ENCODE measurements at regions not wholly inside any gene's neighbourhood (a gene's known extent, or its start where the extent isn't known, plus 50 kb on each side); places are given as distances from the start of the nearest gene placed in this dataset.

DNA sequence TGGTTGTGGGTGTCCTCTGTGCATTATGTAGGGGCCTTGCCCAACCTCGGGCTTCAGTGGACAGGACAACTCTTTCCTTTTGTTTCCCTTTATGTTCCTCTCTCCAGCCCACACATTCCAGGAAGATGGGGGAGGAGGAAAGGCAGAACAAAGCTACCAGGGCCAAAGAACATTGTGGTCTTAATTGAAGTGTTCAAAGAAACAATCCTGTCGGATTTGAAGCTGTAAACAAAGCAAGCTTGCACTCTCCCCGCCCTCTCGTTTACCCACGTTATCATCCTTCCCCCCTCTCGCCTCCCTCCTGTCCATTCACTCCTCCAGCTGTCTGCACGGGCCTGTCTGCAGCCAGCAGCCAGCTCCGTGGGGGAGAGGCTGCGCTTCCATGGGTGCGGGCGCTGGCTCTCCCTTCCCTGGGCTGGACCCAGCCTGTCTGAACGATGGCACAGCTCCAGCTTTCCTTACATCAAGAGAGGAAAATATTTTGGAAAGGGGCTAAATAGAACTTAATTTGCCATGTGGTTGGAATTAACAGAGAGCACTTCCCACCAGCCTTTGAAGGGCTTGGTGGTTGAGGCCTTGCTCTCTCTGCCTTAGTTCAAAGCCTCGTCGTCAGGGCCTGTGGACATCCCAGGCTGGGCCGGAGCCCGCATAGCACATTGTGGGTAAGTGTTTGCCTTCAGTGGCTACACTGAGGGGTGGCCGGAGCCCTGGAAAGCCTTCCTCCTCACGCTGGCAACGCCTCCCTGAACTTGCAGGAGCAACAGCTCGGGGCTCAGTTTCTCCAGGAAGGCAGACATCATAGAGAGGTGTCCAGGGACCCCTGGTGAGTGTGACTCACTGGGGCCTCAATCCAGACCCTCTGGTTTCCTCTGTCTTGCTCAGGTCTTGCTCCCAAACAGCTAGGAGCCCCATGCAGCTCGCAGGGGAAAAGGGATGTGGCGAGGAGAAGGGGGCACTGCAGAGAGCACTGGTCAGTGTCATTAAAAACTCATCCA, 60.6 kb upstream of the HS6ST1 start (continued):
- TF ChIP-seq MEIS2 (CRISPR knock-in tag; IDR thresholded peaks at IDR 0.05) (peak; percentile 68; the same call in 1 of the 2 replicates), ZSCAN29 (CRISPR knock-in tag; conservative IDR thresholded peaks at IDR 0.05) (no peak), DPF2 (CRISPR knock-in tag; IDR thresholded peaks at IDR 0.05; ENCODE audit: borderline replicate concordance, low read depth) (no peak), ATM (IDR thresholded peaks at IDR 0.05; ENCODE audit: borderline replicate concordance) (no peak), LCORL (IDR thresholded peaks at IDR 0.05) (no peak), LCORL (CRISPR knock-in tag; IDR thresholded peaks at IDR 0.05) (peak; percentile 86), ZNF552 (CRISPR knock-in tag; IDR thresholded peaks at IDR 0.05; ENCODE audit: borderline replicate concordance) (no peak), ZNF777 (CRISPR knock-in tag; IDR thresholded peaks at IDR 0.05) (no peak), HMG20B (CRISPR knock-in tag; conservative IDR thresholded peaks at IDR 0.05) (peak; percentile 67), SCMH1 (CRISPR knock-in tag; IDR thresholded peaks at IDR 0.05; ENCODE audit: borderline replicate concordance) (no peak), SMC3 (IDR thresholded peaks at IDR 0.05; ENCODE audit: low read length) (no peak), HHEX (CRISPR knock-in tag; IDR thresholded peaks at IDR 0.05) (peak; percentile 53; the same call in 1 of the 2 replicates), MED13 (CRISPR knock-in tag; IDR thresholded peaks at IDR 0.05) (no peak), NFIB (CRISPR knock-in tag; IDR thresholded peaks at IDR 0.05; ENCODE audit: borderline replicate concordance) (no peak), MED8 (CRISPR knock-in tag; IDR thresholded peaks at IDR 0.05; ENCODE audit: insufficient replicate concordance) (no peak), SMYD3 (CRISPR knock-in tag; IDR thresholded peaks at IDR 0.05) (no peak), SP2 (CRISPR knock-in tag; IDR thresholded peaks at IDR 0.05) (no peak), GATAD1 (CRISPR knock-in tag; IDR thresholded peaks at IDR 0.05) (0 out of 2 replicates have a peak, but pooled peaks have one; percentile 24)
- TF ChIP-seq, protein P1, sequence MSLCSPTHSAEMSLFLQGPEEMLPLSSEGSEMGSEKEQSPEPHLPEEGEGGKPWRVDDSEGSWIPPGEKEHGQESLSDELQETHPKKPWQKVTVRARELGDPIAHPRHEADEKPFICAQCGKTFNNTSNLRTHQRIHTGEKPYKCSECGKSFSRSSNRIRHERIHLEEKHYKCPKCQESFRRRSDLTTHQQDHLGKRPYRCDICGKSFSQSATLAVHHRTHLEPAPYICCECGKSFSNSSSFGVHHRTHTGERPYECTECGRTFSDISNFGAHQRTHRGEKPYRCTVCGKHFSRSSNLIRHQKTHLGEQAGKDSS (CRISPR knock-in tag; IDR thresholded peaks at IDR 0.05; ENCODE audit: borderline replicate concordance, low read depth), result no peak
- TF ChIP-seq, protein P2, sequence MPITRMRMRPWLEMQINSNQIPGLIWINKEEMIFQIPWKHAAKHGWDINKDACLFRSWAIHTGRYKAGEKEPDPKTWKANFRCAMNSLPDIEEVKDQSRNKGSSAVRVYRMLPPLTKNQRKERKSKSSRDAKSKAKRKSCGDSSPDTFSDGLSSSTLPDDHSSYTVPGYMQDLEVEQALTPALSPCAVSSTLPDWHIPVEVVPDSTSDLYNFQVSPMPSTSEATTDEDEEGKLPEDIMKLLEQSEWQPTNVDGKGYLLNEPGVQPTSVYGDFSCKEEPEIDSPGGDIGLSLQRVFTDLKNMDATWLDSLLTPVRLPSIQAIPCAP (CRISPR knock-in tag; IDR thresholded peaks at IDR 0.05; ENCODE audit: low read depth), result 0 out of 2 replicates have a peak, but pooled peaks have one; percentile 28
- TF ChIP-seq, protein P3, sequence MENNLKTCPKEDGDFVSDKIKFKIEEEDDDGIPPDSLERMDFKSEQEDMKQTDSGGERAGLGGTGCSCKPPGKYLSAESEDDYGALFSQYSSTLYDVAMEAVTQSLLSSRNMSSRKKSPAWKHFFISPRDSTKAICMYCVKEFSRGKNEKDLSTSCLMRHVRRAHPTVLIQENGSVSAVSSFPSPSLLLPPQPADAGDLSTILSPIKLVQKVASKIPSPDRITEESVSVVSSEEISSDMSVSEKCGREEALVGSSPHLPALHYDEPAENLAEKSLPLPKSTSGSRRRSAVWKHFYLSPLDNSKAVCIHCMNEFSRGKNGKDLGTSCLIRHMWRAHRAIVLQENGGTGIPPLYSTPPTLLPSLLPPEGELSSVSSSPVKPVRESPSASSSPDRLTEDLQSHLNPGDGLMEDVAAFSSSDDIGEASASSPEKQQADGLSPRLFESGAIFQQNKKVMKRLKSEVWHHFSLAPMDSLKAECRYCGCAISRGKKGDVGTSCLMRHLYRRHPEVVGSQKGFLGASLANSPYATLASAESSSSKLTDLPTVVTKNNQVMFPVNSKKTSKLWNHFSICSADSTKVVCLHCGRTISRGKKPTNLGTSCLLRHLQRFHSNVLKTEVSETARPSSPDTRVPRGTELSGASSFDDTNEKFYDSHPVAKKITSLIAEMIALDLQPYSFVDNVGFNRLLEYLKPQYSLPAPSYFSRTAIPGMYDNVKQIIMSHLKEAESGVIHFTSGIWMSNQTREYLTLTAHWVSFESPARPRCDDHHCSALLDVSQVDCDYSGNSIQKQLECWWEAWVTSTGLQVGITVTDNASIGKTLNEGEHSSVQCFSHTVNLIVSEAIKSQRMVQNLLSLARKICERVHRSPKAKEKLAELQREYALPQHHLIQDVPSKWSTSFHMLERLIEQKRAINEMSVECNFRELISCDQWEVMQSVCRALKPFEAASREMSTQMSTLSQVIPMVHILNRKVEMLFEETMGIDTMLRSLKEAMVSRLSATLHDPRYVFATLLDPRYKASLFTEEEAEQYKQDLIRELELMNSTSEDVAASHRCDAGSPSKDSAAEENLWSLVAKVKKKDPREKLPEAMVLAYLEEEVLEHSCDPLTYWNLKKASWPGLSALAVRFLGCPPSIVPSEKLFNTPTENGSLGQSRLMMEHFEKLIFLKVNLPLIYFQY (CRISPR knock-in tag; IDR thresholded peaks at IDR 0.05; ENCODE audit: borderline replicate concordance), result no peak
